ENCODE measurements at regions not wholly inside any gene's neighbourhood (a gene's known extent, or its start where the extent isn't known, plus 50 kb on each side); places are given as distances from the start of the nearest gene placed in this dataset.

GRCh38 chr3:106004137-106004681 lies 135.4 kb upstream of the CBLB start:
- 23% methylated on average over 5 of the region's 5 CpGs for WGBS
- no peak overlapping the region for H3K27ac ChIP-seq (ENCODE audit: low read length)
- ATAC-seq (peak in 1 of 2 donors; percentile 78), DNase-seq (no peak)
- intact Hi-C loops (cut with DNase I), result loop anchor here in 1 of 4 donors (10.0 kb wide), 1 partner anchor 129 kb away; no protein-coding TSS in a partner anchor
- no peaks in the 10 kb centered on the region for H3K4me1 ChIP-seq (ENCODE audit: control insufficient read depth, insufficient read depth, low read length)
- H3K9me3 ChIP-seq (ENCODE audit: control insufficient read depth, low read length), result no peaks in the 10 kb centered on the region
- H3K27me3 ChIP-seq (ENCODE audit: control insufficient read depth, insufficient read depth), result no peaks in the 10 kb centered on the region
- peak overlapping the region; percentile 59 for H3K4me3 ChIP-seq (ENCODE audit: low read length)

GRCh38 chr3:106004826-106005225 lies 136.0 kb upstream of the CBLB start:
- Histone ChIP-seq H3K4me3 (ENCODE audit: low read length) (no peak overlapping the region), H3K27ac (ENCODE audit: low read length) (no peak overlapping the region), H3K4me1 (ENCODE audit: control insufficient read depth, insufficient read depth, low read length) (no peaks in the 10 kb centered on the region), H3K27me3 (ENCODE audit: control insufficient read depth, insufficient read depth) (no peaks in the 10 kb centered on the region), H3K9me3 (ENCODE audit: control insufficient read depth, low read length) (no peaks in the 10 kb centered on the region)
- ATAC-seq (peak; percentile 40 to 55), DNase-seq (peak in 1 of 3 donors; percentile 20)
- intact Hi-C loops (cut with DNase I), result loop anchor here in 1 of 4 donors (10.0 kb wide), 1 partner anchor 130 kb away; no protein-coding TSS in a partner anchor
- WGBS, result 59% methylated on average over 3 of the region's 3 CpGs

GRCh38 chr3:106006001-106006400 lies 137.2 kb upstream of the CBLB start:
- Histone ChIP-seq H3K4me3 (ENCODE audit: low read length) (no peak overlapping the region), H3K27ac (ENCODE audit: low read length) (no peak overlapping the region), H3K4me1 (ENCODE audit: control insufficient read depth, insufficient read depth, low read length) (no peaks in the 10 kb centered on the region), H3K9me3 (ENCODE audit: control insufficient read depth, low read length) (no peaks in the 10 kb centered on the region), H3K27me3 (ENCODE audit: control insufficient read depth, insufficient read depth) (no peaks in the 10 kb centered on the region)
- DNase-seq (no peak), ATAC-seq (peak; percentile 33 to 44)
- intact Hi-C loops (cut with DNase I), result loop anchor here in 1 of 4 donors (10.0 kb wide), 1 partner anchor 131 kb away; no protein-coding TSS in a partner anchor
- WGBS, result 80% methylated on average over 5 of the region's 5 CpGs

GRCh38 chr3:106006571-106006970 lies 137.8 kb upstream of the CBLB start:
- Histone ChIP-seq H3K27ac (ENCODE audit: low read length) (no peak overlapping the region), H3K4me3 (ENCODE audit: low read length) (no peak overlapping the region), H3K27me3 (ENCODE audit: control insufficient read depth, insufficient read depth) (no peaks in the 10 kb centered on the region), H3K9me3 (ENCODE audit: control insufficient read depth, low read length) (no peaks in the 10 kb centered on the region), H3K4me1 (ENCODE audit: control insufficient read depth, insufficient read depth, low read length) (no peaks in the 10 kb centered on the region)
- DNase-seq (no peak), ATAC-seq (no peak)
- intact Hi-C loops (cut with DNase I), result loop anchor here in 1 of 4 donors (10.0 kb wide), 1 partner anchor 132 kb away; no protein-coding TSS in a partner anchor
- 87% methylated on average over 2 of the region's 2 CpGs for WGBS

- Histone ChIP-seq H3K27me3 (ENCODE audit: control insufficient read depth, insufficient read depth) (no peaks in the 10 kb centered on the region), H3K4me1 (ENCODE audit: control insufficient read depth, insufficient read depth, low read length) (no peaks in the 10 kb centered on the region), H3K9me3 (ENCODE audit: control insufficient read depth, low read length) (no peaks in the 10 kb centered on the region), H3K4me3 (ENCODE audit: low read length) (no peak overlapping the region), H3K27ac (ENCODE audit: low read length) (no peak overlapping the region)
- intact Hi-C loops (cut with DNase I), result loop anchor here in 1 of 4 donors (10.0 kb wide), 1 partner anchor 133 kb away; no protein-coding TSS in a partner anchor
- ATAC-seq (no peak), DNase-seq (no peak)
- 89% methylated on average over 3 of the region's 3 CpGs for WGBS
These were observed 138.7 kb upstream of the CBLB start for GRCh38 chr3:106007512-106007911.

- H3K4me1 ChIP-seq (ENCODE audit: control insufficient read depth, insufficient read depth, low read length), result no peaks in the 10 kb centered on the region
- no peaks in the 10 kb centered on the region for H3K9me3 ChIP-seq (ENCODE audit: control insufficient read depth, low read length)
- 53% methylated on average over 1 of the region's 1 CpG for WGBS
- H3K27ac ChIP-seq (ENCODE audit: low read length), result no peak overlapping the region
- H3K27me3 ChIP-seq (ENCODE audit: control insufficient read depth, insufficient read depth), result no peaks in the 10 kb centered on the region
- no peak for ATAC-seq
- intact Hi-C loops (cut with DNase I), result loop anchor here in 1 of 4 donors (10.0 kb wide), 1 partner anchor 134 kb away; no protein-coding TSS in a partner anchor
- no peak overlapping the region for H3K4me3 ChIP-seq (ENCODE audit: low read length)
- DNase-seq, result no peak
These were observed 140.0 kb upstream of the CBLB start for GRCh38 chr3:106008766-106009165.

- DNase-seq (no peak), ATAC-seq (no peak)
- H3K27me3 ChIP-seq (ENCODE audit: control insufficient read depth, insufficient read depth), result no peaks in the 10 kb centered on the region
- WGBS, result 74% methylated on average over 3 of the region's 3 CpGs
- no peak overlapping the region for H3K4me3 ChIP-seq (ENCODE audit: low read length)
- H3K27ac ChIP-seq (ENCODE audit: low read length), result no peak overlapping the region
- no peaks in the 10 kb centered on the region for H3K9me3 ChIP-seq (ENCODE audit: control insufficient read depth, low read length)
- intact Hi-C loops (cut with DNase I), result no loop called here
- H3K4me1 ChIP-seq (ENCODE audit: control insufficient read depth, insufficient read depth, low read length), result peaks cover 1% of the 10 kb centered on the region
These were observed 142.0 kb upstream of the CBLB start for GRCh38 chr3:106010829-106011228.

GRCh38 chr3:106013971-106014370 lies 145.2 kb upstream of the CBLB start:
- Histone ChIP-seq H3K4me3 (ENCODE audit: low read length) (no peak overlapping the region), H3K27me3 (ENCODE audit: control insufficient read depth, insufficient read depth) (no peaks in the 10 kb centered on the region), H3K27ac (ENCODE audit: low read length) (no peak overlapping the region), H3K9me3 (ENCODE audit: control insufficient read depth, low read length) (no peaks in the 10 kb centered on the region), H3K4me1 (ENCODE audit: control insufficient read depth, insufficient read depth, low read length) (peaks cover 1% of the 10 kb centered on the region)
- DNase-seq (no peak), ATAC-seq (peak in 1 of 2 donors; percentile 32)
- intact Hi-C loops (cut with DNase I), result no loop called here
- 61% methylated on average over 2 of the region's 2 CpGs for WGBS

- ATAC-seq (no peak), DNase-seq (no peak)
- 59% methylated on average over 1 of the region's 1 CpG for WGBS
- Histone ChIP-seq H3K27me3 (ENCODE audit: control insufficient read depth, insufficient read depth) (no peaks in the 10 kb centered on the region), H3K27ac (ENCODE audit: low read length) (no peak overlapping the region), H3K4me1 (ENCODE audit: control insufficient read depth, insufficient read depth, low read length) (peaks cover 1% of the 10 kb centered on the region), H3K4me3 (ENCODE audit: low read length) (no peak overlapping the region), H3K9me3 (ENCODE audit: control insufficient read depth, low read length) (no peaks in the 10 kb centered on the region)
- intact Hi-C loops (cut with DNase I), result no loop called here
These were observed 145.7 kb upstream of the CBLB start for GRCh38 chr3:106014518-106014917.

GRCh38 chr3:106014971-106015370 lies 146.2 kb upstream of the CBLB start:
- no peak for DNase-seq
- no peak for ATAC-seq
- intact Hi-C loops (cut with DNase I), result no loop called here
- Histone ChIP-seq H3K4me1 (ENCODE audit: control insufficient read depth, insufficient read depth, low read length) (peaks cover 1% of the 10 kb centered on the region), H3K4me3 (ENCODE audit: low read length) (no peak overlapping the region), H3K27me3 (ENCODE audit: control insufficient read depth, insufficient read depth) (no peaks in the 10 kb centered on the region), H3K9me3 (ENCODE audit: control insufficient read depth, low read length) (no peaks in the 10 kb centered on the region), H3K27ac (ENCODE audit: low read length) (no peak overlapping the region)
- WGBS, result 93% methylated on average over 3 of the region's 3 CpGs

- ATAC-seq (no peak), DNase-seq (no peak)
- no peaks in the 10 kb centered on the region for H3K27me3 ChIP-seq (ENCODE audit: control insufficient read depth, insufficient read depth)
- H3K9me3 ChIP-seq (ENCODE audit: control insufficient read depth, low read length), result no peaks in the 10 kb centered on the region
- intact Hi-C loops (cut with DNase I), result no loop called here
- H3K4me3 ChIP-seq (ENCODE audit: low read length), result no peak overlapping the region
- peaks cover 1% of the 10 kb centered on the region for H3K4me1 ChIP-seq (ENCODE audit: control insufficient read depth, insufficient read depth, low read length)
- 90% methylated on average over 4 of the region's 4 CpGs for WGBS
- no peak overlapping the region for H3K27ac ChIP-seq (ENCODE audit: low read length)
These were observed 149.3 kb upstream of the CBLB start for GRCh38 chr3:106018102-106018501.

Data from right cardiac atrium (tissue), 5 donors.